GM19043 (cell line): ENCODE measurements at regions not wholly inside any gene's neighbourhood (a gene's known extent, or its start where the extent isn't known, plus 50 kb on each side); places are given as distances from the start of the nearest gene placed in this dataset.

Experiments
- ATAC-seq: cut with Tn5 transposase; IDR thresholded peaks from one replicate; pipeline ENCODE4 v1.9.1; 2021; ENCODE audit warnings: low read depth; ENCODE audit not compliant: unreplicated experiment

GRCh38 chr5:8366266-8366665, 497.3 kb downstream of the MTRR start:
- no peak for ATAC-seq

DNA sequence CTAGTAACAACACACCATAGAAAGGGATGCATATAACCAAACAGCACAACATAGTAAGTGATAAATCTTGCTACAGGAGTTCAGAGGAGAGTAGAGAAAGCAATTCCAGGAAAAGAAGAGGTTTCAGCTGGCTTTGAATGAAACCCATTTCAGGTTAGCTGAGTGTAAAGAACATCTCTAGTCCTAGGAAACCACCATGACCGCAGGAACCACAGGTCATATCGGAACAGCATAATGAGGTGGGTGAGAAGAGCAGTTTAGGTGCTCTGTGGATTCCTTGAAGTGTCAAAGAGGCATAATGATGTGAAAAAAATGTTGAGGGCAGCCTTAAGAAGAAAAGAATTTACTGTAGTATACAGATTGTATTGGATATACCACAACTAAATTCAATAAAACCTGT, 507.5 kb downstream of the MTRR start:
- ATAC-seq: no peak

GRCh38 chr5:8381972-8382371, 513.0 kb downstream of the MTRR start:
- ATAC-seq: no peak

GRCh38 chr5:8382456-8382855, 513.5 kb downstream of the MTRR start:
- ATAC-seq: no peak

GRCh38 chr5:8383616-8384015, 514.7 kb downstream of the MTRR start:
- ATAC-seq: no peak

DNA sequence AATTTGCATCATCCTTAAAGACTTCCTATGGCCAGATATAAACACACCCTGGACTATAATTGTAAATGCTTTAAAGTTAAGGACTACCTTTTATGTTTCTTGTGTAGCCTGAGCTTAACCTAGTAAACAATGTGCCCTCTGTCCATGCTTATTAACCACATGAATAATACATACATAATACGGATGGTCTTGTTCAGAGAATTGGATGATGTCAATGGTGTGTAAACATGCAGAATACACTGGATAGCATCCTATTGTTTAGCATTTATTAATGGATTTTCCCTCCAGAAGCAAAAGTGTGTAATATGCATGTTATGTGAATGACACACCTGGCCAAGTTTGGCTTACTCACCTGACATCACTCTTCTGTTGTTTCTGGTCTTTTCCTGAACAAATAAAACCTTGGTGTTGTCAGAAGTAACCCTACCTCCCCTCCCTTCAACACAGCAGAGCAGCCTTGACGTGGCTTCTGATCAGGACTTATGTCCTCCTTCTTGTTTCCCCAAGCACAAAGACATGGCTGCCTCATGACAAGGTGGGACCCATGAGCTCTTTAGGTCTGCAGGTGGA, 517.9 kb downstream of the MTRR start:
- no peak for ATAC-seq

- no peak for ATAC-seq
Measured at GRCh38 chr5:8391911-8392310, 523.0 kb downstream of the MTRR start.

GRCh38 chr5:8393240-8393639, 524.3 kb downstream of the MTRR start:
- no peak for ATAC-seq

GRCh38 chr5:8394965-8395364, 526.0 kb downstream of the MTRR start:
- ATAC-seq: no peak

- no peak for ATAC-seq
Measured at GRCh38 chr5:8396246-8396645, 527.3 kb downstream of the MTRR start.

DNA sequence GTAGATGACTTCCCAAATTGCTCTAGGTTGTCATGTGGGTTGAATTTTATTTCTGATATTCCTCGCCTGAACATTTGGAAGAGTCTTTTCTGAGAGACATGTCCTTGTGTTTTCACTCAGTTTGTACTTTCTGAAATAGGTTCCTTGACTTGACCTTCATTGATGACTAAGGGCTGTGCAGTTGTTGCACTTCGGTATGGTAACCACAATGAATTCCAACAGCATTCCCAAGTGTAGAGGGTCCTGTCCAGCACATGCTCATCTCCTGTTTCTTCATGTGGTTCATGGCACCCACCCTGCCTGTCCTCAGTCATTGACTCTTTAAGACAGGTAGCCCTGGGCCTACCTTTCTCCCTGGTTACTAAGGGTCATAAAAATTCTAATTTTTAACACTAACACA, 527.8 kb downstream of the MTRR start:
- no peak for ATAC-seq

DNA sequence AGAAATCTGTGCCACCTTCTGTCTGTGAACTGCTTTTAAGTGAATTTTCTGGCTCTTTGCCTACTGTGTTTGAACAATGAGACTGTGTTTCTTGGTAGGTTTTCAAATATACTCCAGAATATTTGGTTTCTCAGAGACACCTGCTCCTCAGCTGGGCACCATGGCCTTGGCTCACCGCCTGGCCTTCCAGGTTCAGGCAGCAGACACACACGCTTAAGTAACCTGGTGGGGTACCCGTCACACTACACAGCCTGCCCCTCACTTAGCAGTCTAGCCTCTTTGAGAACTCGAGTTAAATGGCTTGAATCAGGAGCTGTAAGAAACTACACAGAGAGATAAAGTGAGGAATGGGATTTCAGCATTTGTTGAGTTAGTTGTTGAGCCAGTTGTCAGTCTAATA, 530.5 kb downstream of the MTRR start:
- no peak for ATAC-seq

- no peak for ATAC-seq
Measured at GRCh38 chr5:8408258-8408657, 539.3 kb downstream of the MTRR start.

DNA sequence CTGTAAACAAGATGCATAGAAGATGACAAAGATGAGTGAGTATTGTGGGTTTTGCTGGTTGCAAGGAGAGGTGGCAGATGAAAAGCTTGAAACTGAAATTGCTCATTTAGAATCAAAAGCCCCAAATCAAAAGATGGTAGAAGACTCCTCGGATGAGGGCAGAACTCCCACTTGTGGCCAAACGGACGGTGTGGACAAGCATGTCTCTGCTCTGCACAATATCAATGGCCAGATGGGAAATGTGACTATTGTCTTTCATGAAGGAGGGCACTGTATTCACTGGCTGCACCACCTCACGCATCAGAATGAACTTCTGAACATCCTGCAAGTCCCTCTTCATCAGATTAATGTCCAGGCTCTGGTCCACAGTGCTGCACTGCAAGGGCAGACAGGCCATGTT, 541.7 kb downstream of the MTRR start:
- ATAC-seq: no peak

- ATAC-seq: no peak
Measured at GRCh38 chr5:8413975-8414374, 545.0 kb downstream of the MTRR start.

DNA sequence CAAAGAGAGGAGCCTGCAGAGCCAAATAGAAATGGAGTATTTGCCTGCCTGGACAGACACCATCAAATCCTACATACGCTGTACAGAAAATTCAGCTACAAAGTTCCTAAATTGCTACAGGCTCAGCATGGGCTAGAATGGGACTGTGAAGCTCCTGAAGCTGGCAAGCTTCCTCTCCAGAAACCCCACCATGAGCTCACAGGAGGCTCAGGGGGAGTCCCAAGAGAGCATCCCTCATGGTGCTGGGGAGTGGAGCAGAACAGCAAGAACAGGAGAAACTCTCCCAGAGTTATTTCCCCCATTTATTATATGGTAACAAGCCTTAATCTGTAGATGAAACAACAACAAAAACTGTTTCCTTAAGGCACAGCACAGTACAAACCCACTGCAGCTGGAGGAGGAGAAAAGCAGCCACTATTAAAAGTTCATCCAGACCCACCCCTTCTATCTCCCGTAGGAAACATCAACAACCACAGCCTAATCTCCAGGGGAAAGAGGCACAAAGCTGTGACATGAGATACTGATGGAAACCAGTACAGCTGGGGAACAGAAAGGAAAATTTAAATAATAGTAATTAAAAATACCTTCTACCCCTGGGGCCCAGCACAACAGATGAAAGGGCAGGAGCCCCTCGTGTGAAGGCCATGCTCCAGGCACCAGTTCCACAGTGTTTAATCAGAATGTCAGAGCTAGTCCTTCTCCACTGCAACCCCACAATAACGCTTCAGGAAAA, 548.5 kb downstream of the MTRR start:
- ATAC-seq: no peak

GRCh38 chr5:8418049-8418426, 549.1 kb downstream of the MTRR start:
- ATAC-seq: no peak

GRCh38 chr5:8429778-8430758, 561.1 kb downstream of the MTRR start:
- ATAC-seq: no peak

DNA sequence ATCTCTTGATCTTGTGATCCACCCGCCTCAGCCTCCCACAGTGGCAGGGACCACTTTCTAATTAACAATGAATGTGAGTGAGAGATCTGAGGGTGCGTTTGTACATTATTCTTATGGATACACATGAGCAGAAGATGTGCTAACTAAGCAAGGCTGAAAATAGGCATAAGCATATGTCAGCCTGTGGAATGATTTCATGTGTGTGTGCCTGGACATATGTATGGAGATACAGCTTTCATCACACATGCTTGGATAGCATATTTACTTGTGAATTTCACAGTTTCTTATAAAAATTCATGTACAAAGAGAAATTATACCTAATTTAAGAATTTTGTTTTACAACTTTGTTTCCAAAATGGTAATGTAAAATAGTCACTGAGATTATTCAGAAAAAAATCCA, 565.6 kb downstream of the MTRR start:
- ATAC-seq: no peak

DNA sequence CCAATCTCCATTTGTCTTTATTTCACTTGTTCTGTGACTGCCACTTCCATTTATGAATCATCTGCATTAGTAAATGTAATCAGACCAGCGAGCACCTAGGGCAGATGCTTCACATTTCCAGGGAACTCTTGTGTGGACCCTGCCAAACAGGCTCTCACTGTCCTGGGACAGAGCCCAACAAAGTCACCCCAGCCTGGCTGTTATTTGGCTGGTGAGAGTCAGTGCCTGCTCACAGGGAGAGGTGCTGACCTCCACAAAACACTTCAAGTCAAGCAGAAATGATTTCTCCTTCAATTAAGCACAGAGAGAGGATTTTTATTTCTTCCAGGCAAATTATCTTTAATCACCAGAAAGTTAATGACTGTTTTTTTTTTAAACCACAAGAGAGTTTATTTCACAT, 568.0 kb downstream of the MTRR start:
- ATAC-seq: no peak

DNA sequence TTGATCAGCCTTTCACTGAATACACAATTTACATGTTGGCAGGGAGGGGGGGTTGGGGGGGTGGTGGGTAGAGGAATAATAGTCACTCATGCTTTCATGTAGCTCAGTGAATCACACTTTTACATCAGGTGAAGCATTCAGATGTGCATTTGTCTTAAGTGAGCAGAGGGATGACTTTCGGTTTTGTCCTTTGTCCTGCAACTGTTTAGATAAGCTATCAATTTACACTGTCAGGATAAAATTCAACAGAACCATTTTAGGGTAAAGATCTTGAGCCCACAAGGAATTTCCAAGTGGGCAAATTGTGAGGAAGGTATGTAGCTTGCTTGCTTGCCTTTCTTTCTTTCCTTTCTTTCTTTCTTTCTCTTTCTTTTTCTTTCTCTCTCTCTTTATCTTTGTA, 576.2 kb downstream of the MTRR start:
- no peak for ATAC-seq

GRCh38 chr5:8446179-8446578, 577.2 kb downstream of the MTRR start:
- no peak for ATAC-seq
